HG03097 (cell line): ENCODE measurements at regions not wholly inside any gene's neighbourhood (a gene's known extent, or its start where the extent isn't known, plus 50 kb on each side); places are given as distances from the start of the nearest gene placed in this dataset.

Source experiments
- ATAC-seq: cut with Tn5 transposase; IDR thresholded peaks from one replicate; pipeline ENCODE4 v1.9.1; 2021; ENCODE audit not compliant: unreplicated experiment, low FRiP score

GRCh38 chr4:114481856-114482255 lies 116.8 kb upstream of the UGT8 start:
- ATAC-seq: no peak

- no peak for ATAC-seq
These were observed 111.5 kb upstream of the UGT8 start for GRCh38 chr4:114487101-114487500.

- no peak for ATAC-seq
These were observed 110.2 kb upstream of the UGT8 start for GRCh38 chr4:114488301-114488982.

GRCh38 chr4:114494246-114494803 lies 104.3 kb upstream of the UGT8 start:
- ATAC-seq: no peak

- ATAC-seq: no peak
These were observed 103.1 kb upstream of the UGT8 start for GRCh38 chr4:114495471-114495928.

- no peak for ATAC-seq
These were observed 101.5 kb upstream of the UGT8 start for GRCh38 chr4:114497116-114497515.

- no peak for ATAC-seq
These were observed 89.3 kb upstream of the UGT8 start for GRCh38 chr4:114509340-114509739.

GRCh38 chr4:114512595-114513295 lies 85.9 kb upstream of the UGT8 start:
- ATAC-seq: no peak

GRCh38 chr4:114519368-114519767 lies 79.2 kb upstream of the UGT8 start:
- ATAC-seq: no peak

GRCh38 chr4:114527170-114527569 lies 71.4 kb upstream of the UGT8 start:
- no peak for ATAC-seq

GRCh38 chr4:114527637-114528036 lies 71.0 kb upstream of the UGT8 start:
- no peak for ATAC-seq

- ATAC-seq: no peak
These were observed 62.9 kb upstream of the UGT8 start for GRCh38 chr4:114535725-114536124.

- no peak for ATAC-seq
These were observed 61.3 kb upstream of the UGT8 start for GRCh38 chr4:114537352-114537751.

- no peak for ATAC-seq
These were observed 60.5 kb upstream of the UGT8 start for GRCh38 chr4:114538012-114538617.

- no peak for ATAC-seq
These were observed 58.6 kb upstream of the UGT8 start for GRCh38 chr4:114539985-114540384.

- ATAC-seq: no peak
These were observed 51.1 kb upstream of the UGT8 start for GRCh38 chr4:114547340-114548134.
